ENCODE measurements at regions not wholly inside any gene's neighbourhood (a gene's known extent, or its start where the extent isn't known, plus 50 kb on each side); places are given as distances from the start of the nearest gene placed in this dataset.

DNA sequence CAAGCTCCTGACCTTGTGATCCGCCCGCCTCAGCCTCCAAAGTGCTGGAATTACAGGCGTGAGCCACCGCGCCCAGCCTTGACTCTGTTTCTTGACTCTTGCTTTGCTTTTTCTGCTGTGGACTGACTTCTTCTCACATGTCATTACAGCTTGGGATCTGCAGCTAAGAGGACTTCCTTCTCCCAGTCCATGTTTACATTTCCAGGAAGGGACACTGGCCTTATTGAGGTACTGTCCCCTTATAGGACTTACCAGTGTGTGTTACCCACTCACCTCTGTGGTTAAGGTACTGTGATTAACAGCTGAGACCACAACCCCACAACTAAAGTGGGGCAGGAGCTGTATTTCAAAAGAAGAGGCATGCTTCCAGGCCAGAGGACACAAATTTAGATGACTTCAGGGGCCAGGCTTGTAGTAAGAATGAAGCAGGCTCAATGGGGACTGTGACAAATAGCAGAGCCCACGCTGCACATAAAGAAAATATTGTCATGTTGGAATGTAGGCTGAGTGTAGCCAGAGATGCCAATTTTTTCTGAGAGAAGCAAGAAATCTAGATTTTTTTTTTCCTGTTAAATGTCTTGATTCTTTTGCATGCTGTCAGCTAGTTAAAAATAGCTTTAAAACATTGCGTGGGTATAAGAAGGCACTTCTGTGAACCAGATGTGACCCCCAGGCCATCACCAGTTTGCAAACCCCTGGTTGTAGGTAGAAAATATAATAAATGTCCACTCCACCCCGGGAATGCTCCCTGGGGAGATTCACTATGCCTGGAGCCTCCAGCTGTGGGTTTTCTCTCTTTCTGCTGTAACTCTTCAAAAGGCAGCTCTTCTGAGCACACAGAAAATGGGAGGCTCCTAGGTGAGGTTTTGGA, 75.0 kb downstream of the PTPDC1 start:
- no peak overlapping the region for H3K4me3 Mint-ChIP-seq
- H3K9me3 Mint-ChIP-seq: no peaks in the 10 kb centered on the region
- peaks cover 1 to 8% (median 7%) of the 10 kb centered on the region in 3 donors for H3K27me3 Mint-ChIP-seq (ENCODE audit: low read depth in 3 of 3)
- no peak for DNase-seq
- no peak overlapping the region for H3K27ac Mint-ChIP-seq
- peaks cover 0 to 1% of the 10 kb centered on the region in 2 donors for H3K4me1 Mint-ChIP-seq
- peaks cover 0 to 3% (median 0%) of the 10 kb centered on the region in 3 donors for H3K36me3 Mint-ChIP-seq

DNA sequence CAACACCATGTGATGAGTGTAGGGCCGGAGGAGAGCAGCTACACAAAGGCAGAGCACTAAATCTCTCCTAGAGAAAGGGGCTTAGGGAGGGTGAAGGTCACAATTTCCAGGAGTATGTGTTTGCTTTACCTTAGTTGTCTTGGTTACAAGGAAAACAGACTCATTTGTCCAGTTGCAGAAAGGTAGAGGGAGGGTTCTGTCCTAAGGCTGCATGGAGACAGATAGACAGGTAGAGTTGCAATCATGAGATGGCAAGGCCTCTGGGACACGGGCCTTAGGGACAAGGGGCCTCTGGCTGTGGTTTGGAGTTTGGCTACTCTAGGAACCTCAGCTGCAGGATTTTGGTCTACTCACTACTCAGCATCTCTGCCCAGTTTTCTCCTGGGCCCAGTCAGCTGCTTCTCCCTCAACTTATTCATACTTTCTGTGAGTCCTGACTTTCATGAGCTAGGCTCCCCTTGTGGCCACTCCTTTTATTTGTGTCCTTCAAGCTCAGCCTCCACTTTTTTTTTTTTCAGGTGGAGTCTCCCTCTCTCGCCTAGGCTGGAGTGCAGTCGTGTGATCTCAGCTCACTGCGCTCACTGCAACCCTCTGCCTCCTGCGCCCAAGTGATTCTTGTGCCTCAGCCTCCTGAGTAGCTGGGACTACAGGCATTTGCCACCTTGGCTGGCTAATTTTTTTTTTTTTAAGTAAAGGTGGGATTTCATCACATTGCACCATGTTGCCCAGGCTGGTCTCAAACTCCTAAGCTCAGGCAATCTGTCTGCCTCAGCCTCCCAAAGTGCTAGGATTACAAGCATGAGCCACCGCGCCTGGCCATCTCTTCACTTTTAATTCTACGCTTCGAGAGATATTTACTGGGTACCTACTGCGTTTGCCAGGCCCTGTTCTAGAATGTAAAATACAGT, 76.6 kb downstream of the PTPDC1 start:
- DNase-seq: no peak
- Mint-ChIP-seq H3K27me3 (ENCODE audit: low read depth in 3 of 3) (peaks cover 1 to 10% (median 8%) of the 10 kb centered on the region in 3 donors), H3K4me3 (no peak overlapping the region), H3K36me3 (no peaks in the 10 kb centered on the region), H3K27ac (peak overlapping the region in 1 of 6 donors; percentile 38), H3K4me1 (peaks cover 11 to 12% of the 10 kb centered on the region in 2 donors), H3K9me3 (no peaks in the 10 kb centered on the region)

DNA sequence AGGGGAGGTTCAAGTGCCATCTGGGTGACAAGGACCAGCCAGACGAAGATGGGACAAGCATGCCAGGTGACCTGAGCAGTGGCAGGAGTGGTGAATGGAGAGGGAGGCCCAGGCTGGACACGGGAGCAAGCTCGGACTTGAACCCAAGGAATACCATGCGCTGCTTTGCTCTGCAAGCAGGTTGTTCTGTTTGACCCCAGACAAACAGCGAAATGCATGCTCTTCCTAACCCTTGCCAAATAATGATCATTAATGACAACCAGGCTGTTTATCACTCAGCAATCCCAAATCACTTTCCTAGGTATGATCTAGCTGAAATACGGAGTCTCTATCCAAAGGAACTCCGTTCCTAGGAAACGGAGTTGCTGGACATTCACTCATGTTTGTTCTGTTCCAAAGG, 77.4 kb downstream of the PTPDC1 start:
- Mint-ChIP-seq H3K4me3 (no peak overlapping the region), H3K36me3 (no peaks in the 10 kb centered on the region), H3K27me3 (ENCODE audit: low read depth in 3 of 3) (peaks cover 2 to 16% (median 8%) of the 10 kb centered on the region in 3 donors), H3K9me3 (no peaks in the 10 kb centered on the region), H3K4me1 (peaks cover 11 to 12% of the 10 kb centered on the region in 2 donors), H3K27ac (no peak overlapping the region)
- DNase-seq: no peak

DNA sequence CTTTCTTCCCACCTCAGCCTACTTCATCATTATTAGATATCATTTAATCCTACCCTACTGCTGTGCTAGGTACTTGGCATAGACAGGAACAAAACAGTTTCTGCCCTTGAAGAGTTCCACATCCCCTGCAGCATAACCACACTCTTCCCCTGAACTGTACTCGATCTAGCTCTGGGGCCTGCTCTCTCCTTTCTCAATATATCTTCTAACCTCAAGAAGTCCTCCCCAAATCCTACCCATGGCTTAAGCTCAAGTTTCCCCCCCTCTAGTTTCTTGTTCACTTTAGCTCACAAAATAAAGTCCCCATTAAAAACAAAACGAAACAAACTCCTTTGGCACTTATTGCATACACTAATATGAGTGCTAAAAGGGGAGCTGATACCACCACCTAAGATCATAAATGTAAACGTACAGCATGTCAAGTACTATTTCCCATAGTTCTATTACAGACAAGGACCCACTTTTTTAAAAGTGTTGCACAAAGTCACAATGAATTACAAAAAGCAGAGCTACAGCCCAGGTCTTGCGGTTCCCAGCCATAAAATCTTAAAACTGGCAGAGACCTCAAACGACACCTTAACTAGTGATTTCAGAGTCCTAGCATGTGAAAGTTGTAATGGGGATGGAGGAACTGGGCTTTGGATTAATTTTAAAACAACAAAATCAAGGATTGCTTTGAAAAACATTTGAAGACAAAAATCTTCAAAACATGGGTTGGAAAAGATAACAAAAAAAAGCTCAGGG, 80.7 kb downstream of the PTPDC1 start:
- peak overlapping the region; percentile 80 to 83 (median 82) for H3K4me3 Mint-ChIP-seq
- H3K27me3 Mint-ChIP-seq (ENCODE audit: low read depth in 3 of 3): peaks cover 9 to 13% (median 12%) of the 10 kb centered on the region in 3 donors
- no peak for DNase-seq

DNA sequence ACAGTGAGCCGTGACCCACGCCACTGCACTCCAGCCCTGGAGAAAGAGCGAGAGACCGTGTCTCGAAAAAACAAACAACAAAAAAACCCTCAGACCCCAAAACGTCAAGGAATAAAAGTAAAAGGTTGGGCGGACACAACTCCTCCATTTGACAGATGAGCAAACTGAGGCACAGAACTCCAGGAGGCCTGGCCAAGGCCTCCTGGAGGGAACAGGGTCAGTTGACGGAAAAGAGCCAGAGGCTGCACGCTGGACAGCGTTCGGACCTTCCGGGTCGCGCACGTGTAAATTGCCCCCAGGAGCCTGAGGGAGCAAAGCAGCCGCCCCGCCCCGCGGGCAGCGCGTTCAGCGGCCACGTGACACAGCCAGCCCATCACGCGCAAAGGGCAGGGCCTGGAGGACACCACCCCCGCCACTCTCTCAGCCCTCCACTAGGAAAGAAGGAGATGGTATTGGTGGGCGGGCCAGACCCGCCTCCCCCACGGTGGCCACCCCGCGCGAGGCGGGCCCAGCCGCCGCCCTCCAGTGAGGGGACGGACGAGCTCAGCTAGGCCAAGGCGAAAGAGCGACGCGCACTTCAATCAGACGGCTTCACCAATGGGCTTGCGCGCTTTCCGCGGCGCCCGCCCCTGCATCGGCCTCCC, 81.5 kb downstream of the PTPDC1 start:
- Mint-ChIP-seq H3K4me3 (peak overlapping the region; percentile 80 to 83 (median 82)), H3K9me3 (no peaks in the 10 kb centered on the region), H3K27me3 (ENCODE audit: low read depth in 3 of 3) (peaks cover 9 to 13% (median 12%) of the 10 kb centered on the region in 3 donors), H3K4me1 (peaks cover 43 to 50% of the 10 kb centered on the region in 2 donors), H3K27ac (peak overlapping the region; percentile 48 to 89 (median 83)), H3K36me3 (no peaks in the 10 kb centered on the region)
- DNase-seq: peak; percentile 98 to 99 (median 99)

More for the DNA sequence above, 80.7 kb downstream of the PTPDC1 start:
- H3K36me3 Mint-ChIP-seq: no peaks in the 10 kb centered on the region
- no peaks in the 10 kb centered on the region for H3K9me3 Mint-ChIP-seq
- H3K4me1 Mint-ChIP-seq: peaks cover 37 to 43% of the 10 kb centered on the region in 2 donors
- peak overlapping the region; percentile 48 to 89 (median 83) for H3K27ac Mint-ChIP-seq

DNA sequence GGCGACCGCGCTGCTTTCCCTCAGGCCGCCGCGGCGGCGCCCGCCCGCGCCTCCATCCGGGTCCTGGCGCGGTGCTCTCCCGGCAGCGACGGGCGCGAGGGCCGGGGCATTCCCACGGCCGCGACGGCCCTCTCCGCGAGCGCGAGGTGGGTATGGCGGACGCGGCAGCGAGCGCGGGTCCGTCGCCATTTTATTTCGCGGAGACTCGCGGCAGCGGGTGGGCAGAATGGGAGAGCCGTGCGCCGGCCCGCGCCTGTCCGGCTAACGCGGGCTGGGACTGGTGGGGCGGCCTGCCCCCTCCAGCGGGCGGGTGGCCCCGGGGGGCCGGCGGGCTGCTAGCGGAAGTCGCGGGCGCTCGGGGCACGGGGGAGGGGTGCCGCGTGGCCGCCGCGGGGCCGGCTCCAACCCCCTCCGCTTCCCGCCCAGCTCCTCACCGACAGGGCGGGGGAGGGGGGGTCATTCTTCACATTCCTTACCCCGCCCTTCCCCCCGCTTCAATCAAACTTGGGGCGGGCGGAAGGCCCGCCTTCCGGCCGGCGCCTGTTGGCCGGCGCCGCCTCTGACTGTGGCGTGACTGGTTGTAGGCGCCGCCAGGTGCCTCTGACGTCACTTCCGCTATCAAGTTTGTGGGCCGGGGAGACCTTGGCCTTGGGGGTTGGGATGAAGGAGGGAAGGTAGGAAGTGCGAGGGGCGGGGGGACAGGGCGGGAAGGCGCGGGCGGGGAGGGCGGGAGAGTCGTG, 82.1 kb downstream of the PTPDC1 start:
- Mint-ChIP-seq H3K4me3 (peak overlapping the region; percentile 80 to 93 (median 84)), H3K27ac (peak overlapping the region; percentile 80 to 89 (median 88)), H3K4me1 (peaks cover 45 to 56% of the 10 kb centered on the region in 2 donors), H3K9me3 (no peaks in the 10 kb centered on the region), H3K36me3 (no peaks in the 10 kb centered on the region), H3K27me3 (ENCODE audit: low read depth in 3 of 3) (peaks cover 9 to 13% (median 12%) of the 10 kb centered on the region in 3 donors)
- DNase-seq: peak; percentile 92 to 95 (median 95)

DNA sequence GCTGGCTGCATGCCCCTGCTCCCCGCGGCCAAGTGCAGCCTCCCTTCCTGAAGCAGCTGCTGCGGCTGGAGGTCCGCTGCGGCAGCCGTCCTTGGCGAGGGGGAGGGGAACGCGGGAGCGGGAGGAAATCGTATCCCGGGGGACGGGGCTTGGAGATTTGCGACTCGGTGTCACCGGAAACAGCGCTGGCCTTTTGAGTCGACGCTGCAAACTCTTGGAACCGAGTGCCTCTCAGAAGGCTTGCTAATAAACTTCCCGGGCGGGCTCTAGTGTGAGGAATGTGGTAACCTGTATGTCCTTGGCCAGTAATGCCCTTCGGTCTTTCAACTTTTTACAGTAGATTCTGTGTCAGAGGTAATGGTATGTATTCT, 82.7 kb downstream of the PTPDC1 start:
- DNase-seq: no peak
- no peaks in the 10 kb centered on the region for H3K9me3 Mint-ChIP-seq
- peak overlapping the region; percentile 80 to 93 (median 84) for H3K4me3 Mint-ChIP-seq
- peak overlapping the region; percentile 80 to 89 (median 88) for H3K27ac Mint-ChIP-seq
- peaks cover 9 to 13% (median 12%) of the 10 kb centered on the region in 3 donors for H3K27me3 Mint-ChIP-seq (ENCODE audit: low read depth in 3 of 3)
- no peaks in the 10 kb centered on the region for H3K36me3 Mint-ChIP-seq
- H3K4me1 Mint-ChIP-seq: peaks cover 50 to 59% of the 10 kb centered on the region in 2 donors

DNA sequence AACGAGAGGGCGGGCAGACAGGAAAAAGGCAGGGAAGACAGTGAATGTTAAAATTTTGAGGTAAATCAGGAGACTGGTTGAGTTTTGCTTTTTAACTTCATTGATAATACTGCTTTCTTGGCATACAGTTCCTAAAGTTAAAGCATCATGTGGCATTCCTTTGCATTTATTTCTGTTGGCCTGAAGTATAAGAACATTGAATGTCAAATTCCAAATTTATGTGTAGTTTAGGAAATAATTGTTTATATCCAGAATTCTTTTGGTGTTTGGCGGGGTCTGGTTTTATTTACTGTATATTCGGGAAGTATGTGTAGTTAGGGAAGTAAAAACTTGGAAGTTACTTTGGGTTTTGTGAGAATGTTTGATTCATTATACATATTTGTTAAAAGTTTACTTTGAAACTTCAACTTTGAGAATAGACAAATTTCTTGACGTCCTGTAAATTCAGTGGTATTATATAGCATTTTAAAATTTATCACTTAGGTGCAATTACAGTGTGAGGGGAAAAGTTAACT, 83.2 kb downstream of the PTPDC1 start:
- H3K4me1 Mint-ChIP-seq: peaks cover 51 to 64% of the 10 kb centered on the region in 2 donors
- H3K36me3 Mint-ChIP-seq: no peaks in the 10 kb centered on the region
- DNase-seq: no peak
- peak overlapping the region; percentile 80 to 89 (median 88) for H3K27ac Mint-ChIP-seq
- peaks cover 9 to 13% (median 12%) of the 10 kb centered on the region in 3 donors for H3K27me3 Mint-ChIP-seq (ENCODE audit: low read depth in 3 of 3)
- H3K4me3 Mint-ChIP-seq: peak overlapping the region; percentile 80 to 93 (median 84)
- no peaks in the 10 kb centered on the region for H3K9me3 Mint-ChIP-seq

DNA sequence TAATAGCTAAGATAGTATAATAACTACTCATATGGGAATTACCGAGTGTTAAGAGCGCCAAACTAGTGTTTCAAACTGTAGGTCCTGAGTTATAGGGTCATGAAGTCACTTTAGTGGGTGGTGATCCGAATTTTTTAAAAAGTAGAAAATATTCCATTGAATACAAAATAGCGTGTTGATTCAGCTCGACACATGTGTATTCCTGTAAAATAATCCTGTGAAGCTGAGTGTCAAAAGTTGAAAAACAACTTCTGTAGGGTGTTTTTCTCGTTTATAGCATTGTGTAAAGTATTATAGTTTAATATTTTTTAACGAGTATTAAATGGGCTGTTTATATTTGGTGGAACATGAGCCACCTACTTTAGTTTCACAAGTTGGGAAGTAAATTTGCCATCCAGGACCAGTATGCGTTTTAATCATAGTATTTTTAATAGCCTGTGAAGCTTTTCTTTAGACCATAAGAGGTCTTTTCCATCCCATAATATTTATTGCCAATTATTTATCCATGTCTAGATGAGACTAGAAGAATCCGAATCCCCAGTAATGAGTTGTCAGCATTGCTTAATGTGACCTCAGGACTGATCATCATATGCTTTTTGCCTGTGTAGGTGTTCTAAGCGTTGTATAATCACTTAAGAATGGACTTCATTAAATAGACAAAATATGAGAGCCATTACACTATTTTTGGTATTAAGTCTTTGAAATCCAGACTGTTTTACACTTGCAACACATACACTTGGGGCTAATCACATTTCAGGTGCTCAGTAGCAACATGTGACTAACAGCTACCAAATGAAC, 84.1 kb downstream of the PTPDC1 start:
- Mint-ChIP-seq H3K9me3 (no peaks in the 10 kb centered on the region), H3K4me1 (peaks cover 60 to 74% of the 10 kb centered on the region in 2 donors), H3K4me3 (peak overlapping the region; percentile 80 to 93 (median 84)), H3K27ac (peak overlapping the region; percentile 80 to 89 (median 88)), H3K36me3 (no peaks in the 10 kb centered on the region), H3K27me3 (ENCODE audit: low read depth in 3 of 3) (peaks cover 9 to 16% (median 12%) of the 10 kb centered on the region in 3 donors)
- DNase-seq: no peak

DNA sequence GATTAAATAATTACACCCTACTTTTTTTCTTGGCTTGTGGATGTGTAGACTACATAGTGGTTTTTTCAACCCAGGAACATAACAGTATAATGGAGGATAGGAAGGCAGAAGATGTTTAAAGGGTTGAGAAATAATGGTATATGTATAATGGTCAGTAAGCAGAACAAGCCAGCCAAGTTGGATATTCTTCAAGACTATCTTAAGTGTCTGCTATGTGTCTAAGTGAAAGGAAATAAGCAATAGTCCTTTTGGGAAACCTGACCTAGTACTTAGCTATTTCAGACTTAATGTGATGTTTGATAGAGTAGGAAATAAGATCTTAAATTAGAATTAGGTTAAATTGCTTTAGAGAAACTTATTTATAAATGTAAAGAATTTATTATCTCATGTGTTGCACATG, 85.7 kb downstream of the PTPDC1 start:
- Mint-ChIP-seq H3K4me1 (peaks cover 71 to 86% of the 10 kb centered on the region in 2 donors), H3K27me3 (ENCODE audit: low read depth in 3 of 3) (peaks cover 9 to 16% (median 11%) of the 10 kb centered on the region in 3 donors), H3K9me3 (no peaks in the 10 kb centered on the region), H3K27ac (peak overlapping the region; percentile 6 to 75 (median 62)), H3K4me3 (peak overlapping the region in 1 of 5 donors; percentile 11), H3K36me3 (no peaks in the 10 kb centered on the region)
- no peak for DNase-seq

DNA sequence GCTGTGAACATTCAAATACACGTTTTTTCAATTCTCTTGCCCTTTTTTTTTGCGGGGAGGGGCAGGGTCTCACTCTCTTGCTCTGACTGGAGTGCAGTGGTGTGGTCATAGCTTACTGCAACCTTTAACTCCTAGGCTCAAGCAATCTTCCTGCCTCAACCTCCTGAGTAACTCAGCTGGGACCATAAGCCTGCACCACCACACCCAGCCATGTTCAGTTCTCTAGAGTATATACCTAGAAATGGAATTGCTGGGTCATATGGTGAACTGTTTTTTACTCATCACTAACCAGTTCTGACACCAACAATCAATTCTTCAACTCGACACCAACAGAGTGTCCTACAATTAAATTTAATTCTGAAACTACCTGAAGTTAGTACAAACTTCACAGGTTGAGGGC, 85.5 kb upstream of the ZNF169 start:
- no peak for DNase-seq
- Mint-ChIP-seq H3K27me3 (ENCODE audit: low read depth in 3 of 3) (peaks cover 0 to 6% (median 0%) of the 10 kb centered on the region in 3 donors), H3K27ac (peak overlapping the region in 3 of 6 donors; percentile 50 to 79 (median 62)), H3K4me3 (peak overlapping the region in 1 of 5 donors; percentile 33), H3K4me1 (peaks cover 66 to 94% of the 10 kb centered on the region in 2 donors), H3K36me3 (peaks cover 0 to 10% (median 0%) of the 10 kb centered on the region in 3 donors), H3K9me3 (no peaks in the 10 kb centered on the region)
